NCI-H146 (cell line): ENCODE measurements at regions not wholly inside any gene's neighbourhood (a gene's known extent, or its start where the extent isn't known, plus 50 kb on each side); places are given as distances from the start of the nearest gene placed in this dataset.
"Not testable (repeated sequence)": the region's sequence is repeated elsewhere in the genome, so short reads cannot be mapped to it uniquely, and the experiment has no call there.

Experiments
- DNase-seq: peaks from one replicate; lab custom pipeline; 2025; lab: John Stamatoyannopoulos, UW

GRCh38 chr10:59454171-59454919, 92.0 kb upstream of the FAM13C start:
- DNase-seq: no peak

- DNase-seq: no peak
Observed at GRCh38 chr10:59448616-59449015, 86.3 kb upstream of the FAM13C start.

GRCh38 chr10:59435707-59436106, 73.4 kb upstream of the FAM13C start:
- DNase-seq: no peak

GRCh38 chr10:59434463-59435321, 72.3 kb upstream of the FAM13C start:
- DNase-seq: no peak

- DNase-seq: no peak
Observed at GRCh38 chr10:59433720-59434428, 71.5 kb upstream of the FAM13C start.

- no peak for DNase-seq
Observed at GRCh38 chr10:59432207-59432900, 70.0 kb upstream of the FAM13C start.

- not testable (repeated sequence) for DNase-seq
Observed at GRCh38 chr10:59413795-59414194, 51.4 kb upstream of the FAM13C start.
